AML-193 (cell line): ENCODE measurements at regions not wholly inside any gene's neighbourhood (a gene's known extent, or its start where the extent isn't known, plus 50 kb on each side); places are given as distances from the start of the nearest gene placed in this dataset.
"Not testable (repeated sequence)": the region's sequence is repeated elsewhere in the genome, so short reads cannot be mapped to it uniquely, and the experiment has no call there.

ENCODE experiments used
- DNase-seq, 2 experiments: peaks; one replicate each; lab custom pipeline; 2025; lab: John Stamatoyannopoulos, UW

- no peak for DNase-seq
These were observed 294.9 kb downstream of the FGFR2 start for GRCh38 chr10:121303287-121303890.

- DNase-seq = no peak
These were observed 293.2 kb downstream of the FGFR2 start for GRCh38 chr10:121305066-121305465.

GRCh38 chr10:121306159-121306673, 292.0 kb downstream of the FGFR2 start:
- no peak for DNase-seq

GRCh38 chr10:121307411-121307980, 290.7 kb downstream of the FGFR2 start:
- DNase-seq = no peak

GRCh38 chr10:121308020-121308419, 290.2 kb downstream of the FGFR2 start:
- DNase-seq = no peak

- DNase-seq = no peak
These were observed 289.1 kb downstream of the FGFR2 start for GRCh38 chr10:121309164-121309563.

- no peak for DNase-seq
These were observed 288.0 kb downstream of the FGFR2 start for GRCh38 chr10:121310151-121310711.

GRCh38 chr10:121311812-121312443, 286.3 kb downstream of the FGFR2 start:
- no peak for DNase-seq

- no peak for DNase-seq
These were observed 285.7 kb downstream of the FGFR2 start for GRCh38 chr10:121312587-121312986.

GRCh38 chr10:121313119-121313875, 284.9 kb downstream of the FGFR2 start:
- DNase-seq = no peak

GRCh38 chr10:121316432-121316831, 281.8 kb downstream of the FGFR2 start:
- no peak for DNase-seq

GRCh38 chr10:121317374-121317773, 280.9 kb downstream of the FGFR2 start:
- no peak for DNase-seq

GRCh38 chr10:121322046-121322445, 276.2 kb downstream of the FGFR2 start:
- no peak for DNase-seq

- no peak for DNase-seq
These were observed 275.5 kb downstream of the FGFR2 start for GRCh38 chr10:121322776-121323175.

- no peak for DNase-seq
These were observed 274.8 kb downstream of the FGFR2 start for GRCh38 chr10:121323443-121323842.

- no peak for DNase-seq
These were observed 273.5 kb downstream of the FGFR2 start for GRCh38 chr10:121324678-121325213.

- DNase-seq = no peak
These were observed 272.6 kb downstream of the FGFR2 start for GRCh38 chr10:121325490-121326231.

- no peak for DNase-seq
These were observed 271.3 kb downstream of the FGFR2 start for GRCh38 chr10:121326905-121327304.

GRCh38 chr10:121327727-121328126, 270.5 kb downstream of the FGFR2 start:
- no peak for DNase-seq

GRCh38 chr10:121329631-121330030, 268.6 kb downstream of the FGFR2 start:
- not testable (repeated sequence) for DNase-seq

- no peak for DNase-seq
These were observed 267.7 kb downstream of the FGFR2 start for GRCh38 chr10:121330563-121330962.
